ENCODE measurements at regions not wholly inside any gene's neighbourhood (a gene's known extent, or its start where the extent isn't known, plus 50 kb on each side); places are given as distances from the start of the nearest gene placed in this dataset.
A peak's percentile ranks its signal among the peaks of the same experiment; 100 is the strongest.

GRCh38 chr10:62705789-62706188, 98.7 kb upstream of the ADO start:
- no peak for DNase-seq (ENCODE audit: low read depth in 2 of 2)

- DNase-seq (ENCODE audit: low read depth in 2 of 2) = no peak
Observed at GRCh38 chr10:62707810-62708209, 96.7 kb upstream of the ADO start.

- DNase-seq (ENCODE audit: low read depth in 2 of 2) = no peak
Observed at GRCh38 chr10:62708569-62708968, 96.0 kb upstream of the ADO start.

DNA sequence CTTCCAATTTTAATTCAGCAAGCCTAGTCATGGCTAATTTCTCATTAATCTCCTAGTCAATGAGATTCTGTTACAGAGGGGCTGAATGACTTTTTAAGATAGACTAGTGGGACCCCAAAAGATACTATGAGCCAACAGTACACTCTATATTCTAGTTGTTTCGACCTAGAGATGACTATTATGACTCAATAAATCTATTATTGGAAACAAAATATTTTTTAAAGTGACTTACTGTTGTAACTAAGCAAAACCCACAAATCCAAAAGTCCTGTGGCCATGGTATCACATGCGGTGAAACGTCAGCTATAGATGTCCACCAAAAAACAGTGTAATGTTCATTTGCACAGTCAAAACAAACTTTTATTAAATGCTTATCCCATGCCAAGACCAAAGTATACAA, 95.3 kb upstream of the ADO start:
- no peak for DNase-seq (ENCODE audit: low read depth in 2 of 2)

GRCh38 chr10:62710182-62710581, 94.3 kb upstream of the ADO start:
- DNase-seq (ENCODE audit: low read depth in 2 of 2) = no peak

DNA sequence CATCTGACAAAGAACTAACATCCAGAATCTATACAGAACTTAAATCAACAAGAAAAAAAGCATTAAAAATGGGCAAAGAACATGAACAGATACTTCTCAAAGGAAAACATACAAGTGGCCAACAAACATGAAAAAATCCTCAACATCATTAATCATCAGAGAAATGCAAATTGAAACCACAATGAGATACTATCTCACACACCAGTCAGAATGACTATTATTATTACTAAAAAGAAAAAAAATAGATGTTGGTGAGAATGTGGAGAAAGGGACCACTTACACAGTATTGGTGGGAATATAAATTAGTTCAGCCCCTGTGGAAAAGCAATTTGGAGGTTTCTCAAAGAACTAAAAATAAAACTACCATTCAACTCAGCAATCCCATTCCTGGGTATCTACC, 89.1 kb upstream of the ADO start:
- no peak for DNase-seq (ENCODE audit: low read depth in 2 of 2)

DNA sequence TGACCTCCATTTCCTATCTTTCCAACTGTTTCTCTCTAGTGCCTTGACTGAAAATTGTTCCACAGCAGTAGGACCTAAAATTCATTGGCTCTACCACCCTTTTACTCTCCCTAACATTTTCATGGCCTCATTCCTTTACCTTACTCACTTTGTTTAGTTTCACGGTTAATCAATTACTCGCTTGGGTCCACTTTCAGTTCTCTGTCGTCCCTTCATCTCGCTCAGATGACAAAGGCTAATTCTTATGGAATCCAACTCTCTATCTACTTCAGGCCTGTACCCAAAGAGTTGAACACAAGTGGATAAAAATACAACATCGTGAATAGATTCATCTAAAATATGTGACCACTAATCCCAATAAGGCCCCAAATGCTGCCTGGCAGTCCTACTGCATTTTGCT, 85.9 kb upstream of the ADO start:
- no peak for DNase-seq (ENCODE audit: low read depth in 2 of 2)

DNA sequence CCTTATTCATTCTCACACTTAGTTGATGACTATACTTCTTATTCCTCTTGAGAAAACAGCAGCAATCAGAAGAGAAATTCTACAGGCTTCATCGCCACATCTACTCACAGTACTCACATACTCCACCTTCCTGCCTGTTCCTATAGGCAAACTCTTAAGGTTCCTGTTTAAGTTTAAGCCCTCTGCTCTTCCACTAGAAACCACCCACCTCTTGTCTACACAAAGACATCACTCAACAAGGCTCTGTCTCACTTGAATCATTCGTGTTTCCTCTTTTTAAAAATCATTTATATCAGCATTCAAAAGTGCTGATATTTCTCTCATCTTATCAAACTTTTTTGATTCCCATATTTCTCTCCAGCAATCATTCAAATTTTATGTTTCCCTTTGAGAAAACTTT, 85.5 kb upstream of the ADO start:
- no peak for DNase-seq (ENCODE audit: low read depth in 2 of 2)

- DNase-seq (ENCODE audit: low read depth in 2 of 2) = no peak
Observed at GRCh38 chr10:62721687-62722086, 82.8 kb upstream of the ADO start.

DNA sequence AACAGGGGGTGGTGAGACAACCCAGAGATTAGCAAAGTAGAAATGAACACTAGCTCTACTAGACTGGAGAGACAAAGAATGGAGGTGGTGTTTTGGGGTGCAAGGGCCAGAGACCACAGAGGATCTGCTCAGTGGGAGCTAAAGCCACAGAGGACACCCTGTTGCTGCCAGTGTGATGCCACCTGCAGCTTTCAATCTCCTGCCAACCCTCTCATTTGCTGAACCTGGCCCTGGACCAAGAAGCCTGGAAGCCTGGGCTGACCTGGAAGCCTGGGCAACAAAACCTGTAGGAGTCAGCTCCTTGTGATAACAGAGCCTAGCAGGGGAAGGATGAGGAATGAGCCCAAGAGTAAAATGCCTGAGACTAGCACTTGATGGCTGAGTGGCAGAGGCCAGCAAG, 81.1 kb upstream of the ADO start:
- no peak for DNase-seq (ENCODE audit: low read depth in 2 of 2)

DNA sequence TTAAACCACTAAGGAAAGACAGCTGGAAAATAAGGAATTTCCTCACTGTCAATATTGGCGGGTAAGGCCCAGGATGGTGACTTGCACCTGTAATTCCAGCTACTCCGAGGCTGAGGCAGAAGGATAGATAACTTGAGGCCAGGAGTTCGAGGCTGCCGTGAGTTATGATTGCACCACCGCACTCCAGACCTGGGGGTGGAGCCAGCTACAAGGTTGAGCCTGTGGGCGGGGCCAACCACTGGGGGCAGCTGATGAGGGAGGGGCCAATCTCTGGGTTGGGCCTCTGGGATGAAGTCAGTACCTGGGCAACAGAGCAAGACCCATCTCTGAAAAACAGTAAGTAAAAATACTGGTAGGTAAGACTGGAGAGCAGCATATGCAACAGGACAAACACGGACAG, 80.1 kb upstream of the ADO start:
- DNase-seq (ENCODE audit: low read depth in 2 of 2) = no peak

DNA sequence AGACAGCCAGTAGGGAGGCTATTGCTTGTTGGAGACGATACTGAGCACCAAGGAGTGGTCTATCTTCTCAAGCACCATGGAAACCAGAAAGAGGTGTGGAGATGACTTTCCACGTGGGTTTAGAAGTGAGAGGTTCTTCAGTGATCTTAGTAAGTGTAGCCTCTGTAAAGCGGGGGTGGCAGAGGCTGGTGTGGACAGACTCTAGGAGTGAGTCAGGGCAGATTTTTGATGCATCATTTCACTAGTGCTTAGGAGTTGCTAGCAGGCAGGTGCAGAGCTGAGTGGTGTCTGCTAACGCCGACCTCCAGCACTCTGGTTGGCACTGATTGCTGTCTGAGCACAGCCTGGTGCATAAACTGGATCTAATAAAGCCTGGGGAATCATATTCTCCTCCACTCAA, 78.4 kb upstream of the ADO start:
- no peak for DNase-seq (ENCODE audit: low read depth in 2 of 2)

DNA sequence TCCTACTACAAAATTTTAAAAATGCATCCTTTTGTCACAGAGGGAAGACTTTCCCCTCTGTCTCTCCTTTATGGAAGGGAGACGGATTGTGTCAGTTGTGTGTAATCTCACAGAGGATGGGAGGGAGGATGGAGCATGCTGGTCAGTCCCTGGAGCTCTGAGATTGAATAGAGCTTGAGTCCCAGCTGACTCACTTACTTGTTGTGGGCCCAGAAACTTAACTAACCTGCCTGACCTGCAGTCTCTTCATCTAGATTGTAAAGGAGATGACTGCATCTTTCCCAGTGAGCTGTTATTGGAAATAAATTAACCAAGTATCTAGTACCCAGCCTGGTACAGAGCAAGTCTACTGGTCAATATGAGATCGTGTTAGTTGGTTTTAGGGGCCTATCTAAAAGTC, 77.9 kb upstream of the ADO start:
- no peak for DNase-seq (ENCODE audit: low read depth in 2 of 2)

GRCh38 chr10:62727934-62728333, 76.6 kb upstream of the ADO start:
- DNase-seq (ENCODE audit: low read depth in 2 of 2) = no peak

DNA sequence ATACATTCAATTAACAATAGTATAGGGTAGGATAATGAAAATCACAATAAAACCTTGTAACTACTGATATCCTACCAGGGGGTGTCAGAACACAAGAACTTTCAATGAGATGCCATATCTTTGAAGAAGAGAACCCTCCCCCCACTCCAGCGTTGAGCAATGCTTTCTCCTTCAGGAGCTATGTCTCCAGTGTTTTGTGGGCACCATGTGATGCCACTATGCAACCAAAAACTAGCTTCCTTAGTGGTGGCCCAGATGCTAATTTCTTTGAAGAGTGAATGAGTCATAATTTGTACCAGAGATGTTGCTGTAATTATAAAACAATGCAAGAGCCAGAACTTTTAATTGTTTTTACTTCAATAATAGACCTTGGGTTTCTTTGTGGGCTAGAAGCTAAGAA, 76.0 kb upstream of the ADO start:
- DNase-seq (ENCODE audit: low read depth in 2 of 2) = no peak

DNA sequence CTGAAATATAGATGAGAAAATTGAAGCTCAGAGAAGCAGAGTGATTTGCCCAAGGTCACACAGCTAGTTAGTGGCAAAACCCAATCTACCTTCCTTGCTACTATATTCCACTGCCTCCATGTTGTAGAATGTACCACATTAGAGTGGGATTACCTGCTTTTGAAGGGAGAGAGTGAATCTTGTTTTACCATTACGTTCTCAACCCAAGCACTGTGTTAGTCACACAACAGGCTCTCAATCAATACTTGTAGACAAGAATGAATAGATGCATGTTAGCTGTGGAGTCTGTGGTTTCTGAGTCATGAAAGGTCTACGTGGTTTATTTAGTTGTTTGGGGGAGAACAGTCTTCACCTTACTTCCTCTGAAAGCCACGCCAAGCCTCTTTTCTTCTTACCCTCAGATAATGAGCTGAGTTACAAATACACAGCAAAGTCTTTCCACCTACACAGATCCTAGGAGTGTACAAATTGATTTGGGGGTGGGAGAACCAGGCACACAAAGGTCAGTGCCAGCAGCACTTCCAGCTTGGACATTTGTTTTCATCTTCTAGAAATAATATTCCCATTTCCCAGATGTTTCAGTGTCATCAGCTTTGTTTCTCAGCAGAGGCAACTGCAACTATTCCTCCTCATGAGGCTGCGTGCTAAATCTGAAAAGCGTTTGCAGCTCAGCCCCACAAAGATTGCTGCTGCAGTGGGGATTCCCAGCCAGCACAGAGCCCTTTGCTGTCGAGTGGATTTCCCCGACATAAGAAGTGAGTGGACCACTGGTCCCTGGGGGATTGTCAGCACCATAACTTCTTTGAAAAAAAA, 71.5 kb upstream of the ADO start:
- peak in 1 of 2 donors; percentile 23 for DNase-seq (ENCODE audit: low read depth in 2 of 2)

DNA sequence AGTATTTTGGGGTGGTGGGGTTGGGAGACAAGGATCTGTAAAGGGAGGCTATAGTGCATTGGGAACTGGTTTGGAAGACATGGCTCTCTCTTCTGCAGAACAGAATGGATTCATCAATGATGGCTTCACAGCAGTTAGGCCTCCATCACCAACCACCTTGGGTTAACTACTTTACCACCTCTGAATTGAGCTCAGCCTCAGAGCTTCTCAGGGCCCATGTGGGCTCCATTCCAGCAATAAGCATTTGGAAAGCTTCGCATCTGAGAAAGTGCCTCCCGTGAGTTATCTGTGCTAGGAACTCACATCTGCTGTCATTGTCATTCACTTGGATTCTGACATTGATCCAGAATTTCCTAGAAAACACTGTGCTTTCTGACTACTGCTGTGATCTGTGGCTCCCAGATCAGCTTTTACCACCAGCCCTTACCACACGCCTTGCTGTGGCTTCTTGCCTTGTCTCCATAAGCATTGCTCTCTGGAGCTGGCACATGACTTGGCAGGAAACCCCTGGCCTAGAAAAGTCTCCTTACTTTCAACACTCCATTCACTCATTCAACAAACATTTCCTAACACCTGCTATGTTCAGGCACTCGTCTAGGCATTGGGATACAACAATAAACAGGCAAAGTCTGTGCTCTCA, 70.7 kb upstream of the ADO start:
- no peak for DNase-seq (ENCODE audit: low read depth in 2 of 2)

GRCh38 chr10:62734781-62735463, 69.6 kb upstream of the ADO start:
- no peak for DNase-seq (ENCODE audit: low read depth in 2 of 2)

DNA sequence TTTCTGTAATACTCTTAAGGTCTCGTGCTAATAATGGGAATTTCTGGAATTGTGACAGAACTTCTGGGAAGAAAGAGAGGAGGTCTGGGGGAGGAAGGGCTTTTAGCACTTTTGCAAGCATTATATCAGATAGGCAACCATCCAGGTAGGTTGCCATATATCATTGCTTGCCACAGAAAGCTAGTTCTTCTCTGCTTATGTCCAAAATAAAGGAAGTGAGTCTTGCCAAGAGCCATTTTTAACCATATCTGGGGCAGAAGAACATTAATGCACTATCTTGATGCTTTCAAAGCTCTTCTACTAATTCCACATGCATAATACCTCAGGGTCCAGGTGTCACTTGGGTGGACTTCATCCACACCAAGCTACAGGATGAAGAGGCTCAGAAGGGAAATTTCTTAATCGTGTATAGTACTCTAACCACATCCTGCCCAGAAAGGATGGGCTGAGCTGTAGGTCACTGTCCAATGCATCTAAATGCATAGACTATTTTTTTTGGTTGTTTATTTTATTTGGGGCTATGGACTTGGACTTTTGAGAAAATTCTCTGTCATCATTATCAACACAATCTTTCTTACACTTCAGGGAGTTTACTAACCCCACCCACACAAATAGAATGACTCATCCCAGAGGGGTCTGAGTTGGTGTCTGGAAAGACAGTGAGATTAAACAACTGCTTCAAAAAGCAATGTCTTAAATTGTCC, 68.9 kb upstream of the ADO start:
- DNase-seq (ENCODE audit: low read depth in 2 of 2) = no peak

GRCh38 chr10:62736168-62736546, 68.4 kb upstream of the ADO start:
- no peak for DNase-seq (ENCODE audit: low read depth in 2 of 2)

DNA sequence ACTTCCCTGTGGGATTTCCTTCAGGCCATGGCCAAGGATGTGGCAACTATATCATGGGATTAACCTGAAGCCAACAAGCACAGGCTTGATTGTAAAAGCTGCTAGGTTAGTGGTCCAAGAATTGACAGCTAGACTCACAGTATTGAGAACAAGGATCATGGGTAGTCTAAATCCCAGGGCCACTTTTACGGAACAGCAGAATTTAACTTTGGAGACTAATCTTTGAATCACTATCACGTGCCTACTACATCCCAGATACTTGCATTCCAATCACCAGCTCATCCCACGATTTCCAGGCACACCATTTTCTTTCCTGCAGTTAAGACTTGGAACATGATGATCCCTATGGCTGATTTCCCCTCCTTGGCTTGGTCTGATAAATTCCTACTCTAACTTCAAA, 65.6 kb upstream of the ADO start:
- DNase-seq (ENCODE audit: low read depth in 2 of 2) = no peak

- DNase-seq (ENCODE audit: low read depth in 2 of 2) = no peak
Observed at GRCh38 chr10:62740885-62741745, 63.4 kb upstream of the ADO start.

Measured in stimulated activated CD8-positive, alpha-beta memory T cell treated with anti-CD3 and anti-CD28 coated beads, Interleukin-7, amount 100 ng/mL, for 1 hour (primary cell).